Keratinocyte (primary cell): ENCODE measurements at regions not wholly inside any gene's neighbourhood (a gene's known extent, or its start where the extent isn't known, plus 50 kb on each side); places are given as distances from the start of the nearest gene placed in this dataset.

Experiments
- EZH2 ChIP-seq: IDR thresholded peaks from one replicate; pipeline ENCODE4 v1.6.1; 2012; ENCODE audit warnings: inconsistent platforms, mild to moderate bottlenecking, low read length, moderate library complexity
- TF ChIP-seq, protein P1 (sequence below), 3 experiments: IDR thresholded peaks in 1 of 3; conservative IDR thresholded peaks in 1 of 3; optimal IDR thresholded peaks in 1 of 3; 2 replicates in 2 of 3; 3 replicates in 1 of 3; pipeline versions ENCODE3 to v1.5.1; 2011; ENCODE audit warnings: low read length in 3 of 3, mild to moderate bottlenecking in 3 of 3, moderate library complexity in 2 of 3, control low read depth in 1 of 3, inconsistent platforms in 1 of 3; ENCODE audit not compliant: insufficient read depth in 2 of 3; ENCODE audit errors: extremely low read depth in 1 of 3

GRCh38 chr15:87645723-87646122 is 610.8 kb downstream of the NTRK3 start:
- TF ChIP-seq, protein P1, sequence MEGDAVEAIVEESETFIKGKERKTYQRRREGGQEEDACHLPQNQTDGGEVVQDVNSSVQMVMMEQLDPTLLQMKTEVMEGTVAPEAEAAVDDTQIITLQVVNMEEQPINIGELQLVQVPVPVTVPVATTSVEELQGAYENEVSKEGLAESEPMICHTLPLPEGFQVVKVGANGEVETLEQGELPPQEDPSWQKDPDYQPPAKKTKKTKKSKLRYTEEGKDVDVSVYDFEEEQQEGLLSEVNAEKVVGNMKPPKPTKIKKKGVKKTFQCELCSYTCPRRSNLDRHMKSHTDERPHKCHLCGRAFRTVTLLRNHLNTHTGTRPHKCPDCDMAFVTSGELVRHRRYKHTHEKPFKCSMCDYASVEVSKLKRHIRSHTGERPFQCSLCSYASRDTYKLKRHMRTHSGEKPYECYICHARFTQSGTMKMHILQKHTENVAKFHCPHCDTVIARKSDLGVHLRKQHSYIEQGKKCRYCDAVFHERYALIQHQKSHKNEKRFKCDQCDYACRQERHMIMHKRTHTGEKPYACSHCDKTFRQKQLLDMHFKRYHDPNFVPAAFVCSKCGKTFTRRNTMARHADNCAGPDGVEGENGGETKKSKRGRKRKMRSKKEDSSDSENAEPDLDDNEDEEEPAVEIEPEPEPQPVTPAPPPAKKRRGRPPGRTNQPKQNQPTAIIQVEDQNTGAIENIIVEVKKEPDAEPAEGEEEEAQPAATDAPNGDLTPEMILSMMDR (optimal IDR thresholded peaks at IDR 0.05 in 1 of 3, IDR thresholded peaks at IDR 0.05 in 1 of 3, conservative IDR thresholded peaks at IDR 0.05 in 1 of 3; ENCODE audit: extremely low read depth in 1 of 3, insufficient read depth in 2 of 3, low read length in 3 of 3) = no peak
- TF ChIP-seq EZH2 = no peak
